ENCODE measurements at regions not wholly inside any gene's neighbourhood (a gene's known extent, or its start where the extent isn't known, plus 50 kb on each side); places are given as distances from the start of the nearest gene placed in this dataset.
A peak's percentile ranks its signal among the peaks of the same experiment; 100 is the strongest.

- Histone ChIP-seq H3K36me3 (ENCODE audit: low read depth) (no peaks in the 10 kb centered on the region), H3K27ac (ENCODE audit: poor library complexity, severe bottlenecking) (no peak overlapping the region), H3K27me3 (ENCODE audit: insufficient read depth, poor library complexity, severe bottlenecking) (no peaks in the 10 kb centered on the region), H3K4me1 (ENCODE audit: insufficient read depth, poor library complexity, severe bottlenecking) (no peaks in the 10 kb centered on the region), H3K9me3 (ENCODE audit: severe bottlenecking) (no peaks in the 10 kb centered on the region), H3K4me3 (ENCODE audit: severe bottlenecking) (no peak overlapping the region)
- no peak for DNase-seq (ENCODE audit: low spot score)
- TF ChIP-seq CTCF (IDR thresholded peaks at IDR 0.05; ENCODE audit: poor library complexity, severe bottlenecking), result no peak
- no peak for ATAC-seq (ENCODE audit: low read depth)
Observed at GRCh38 chr10:91007655-91008054, 86.8 kb upstream of the ANKRD1 start.

- Histone ChIP-seq H3K4me1 (ENCODE audit: insufficient read depth, poor library complexity, severe bottlenecking) (no peaks in the 10 kb centered on the region), H3K27me3 (ENCODE audit: insufficient read depth, poor library complexity, severe bottlenecking) (no peaks in the 10 kb centered on the region), H3K27ac (ENCODE audit: poor library complexity, severe bottlenecking) (no peak overlapping the region), H3K4me3 (ENCODE audit: severe bottlenecking) (no peak overlapping the region), H3K36me3 (ENCODE audit: low read depth) (no peaks in the 10 kb centered on the region), H3K9me3 (ENCODE audit: severe bottlenecking) (no peaks in the 10 kb centered on the region)
- TF ChIP-seq CTCF (IDR thresholded peaks at IDR 0.05; ENCODE audit: poor library complexity, severe bottlenecking), result no peak
- ATAC-seq (ENCODE audit: low read depth) (no peak), DNase-seq (ENCODE audit: low spot score) (no peak)
Observed at GRCh38 chr10:91009121-91009520, 88.2 kb upstream of the ANKRD1 start.

GRCh38 chr10:91010952-91011351 is 90.1 kb upstream of the ANKRD1 start:
- H3K4me3 ChIP-seq (ENCODE audit: severe bottlenecking), result no peak overlapping the region
- H3K4me1 ChIP-seq (ENCODE audit: insufficient read depth, poor library complexity, severe bottlenecking), result no peaks in the 10 kb centered on the region
- no peaks in the 10 kb centered on the region for H3K27me3 ChIP-seq (ENCODE audit: insufficient read depth, poor library complexity, severe bottlenecking)
- DNase-seq (ENCODE audit: low spot score) (no peak), ATAC-seq (ENCODE audit: low read depth) (peak; percentile 55; the same call in 1 of the 3 replicates)
- H3K9me3 ChIP-seq (ENCODE audit: severe bottlenecking), result no peaks in the 10 kb centered on the region
- no peaks in the 10 kb centered on the region for H3K36me3 ChIP-seq (ENCODE audit: low read depth)
- H3K27ac ChIP-seq (ENCODE audit: poor library complexity, severe bottlenecking), result no peak overlapping the region
- TF ChIP-seq CTCF (IDR thresholded peaks at IDR 0.05; ENCODE audit: poor library complexity, severe bottlenecking), result no peak

GRCh38 chr10:91012502-91012901 is 91.6 kb upstream of the ANKRD1 start:
- DNase-seq (ENCODE audit: low spot score), result no peak
- Histone ChIP-seq H3K9me3 (ENCODE audit: severe bottlenecking) (no peaks in the 10 kb centered on the region), H3K4me3 (ENCODE audit: severe bottlenecking) (no peak overlapping the region), H3K27me3 (ENCODE audit: insufficient read depth, poor library complexity, severe bottlenecking) (peaks cover 5% of the 10 kb centered on the region), H3K36me3 (ENCODE audit: low read depth) (no peaks in the 10 kb centered on the region), H3K27ac (ENCODE audit: poor library complexity, severe bottlenecking) (no peak overlapping the region), H3K4me1 (ENCODE audit: insufficient read depth, poor library complexity, severe bottlenecking) (no peaks in the 10 kb centered on the region)
- ATAC-seq (ENCODE audit: low read depth), result no peak
- TF ChIP-seq CTCF (IDR thresholded peaks at IDR 0.05; ENCODE audit: poor library complexity, severe bottlenecking), result no peak

GRCh38 chr10:91013985-91014384 is 93.1 kb upstream of the ANKRD1 start:
- H3K4me1 ChIP-seq (ENCODE audit: insufficient read depth, poor library complexity, severe bottlenecking), result no peaks in the 10 kb centered on the region
- H3K27ac ChIP-seq (ENCODE audit: poor library complexity, severe bottlenecking), result no peak overlapping the region
- ATAC-seq (ENCODE audit: low read depth) (no peak), DNase-seq (ENCODE audit: low spot score) (no peak)
- no peak for TF ChIP-seq CTCF (IDR thresholded peaks at IDR 0.05; ENCODE audit: poor library complexity, severe bottlenecking)
- no peaks in the 10 kb centered on the region for H3K9me3 ChIP-seq (ENCODE audit: severe bottlenecking)
- H3K27me3 ChIP-seq (ENCODE audit: insufficient read depth, poor library complexity, severe bottlenecking), result peaks cover 10% of the 10 kb centered on the region
- no peak overlapping the region for H3K4me3 ChIP-seq (ENCODE audit: severe bottlenecking)
- H3K36me3 ChIP-seq (ENCODE audit: low read depth), result no peaks in the 10 kb centered on the region
